ENCODE measurements at regions not wholly inside any gene's neighbourhood (a gene's known extent, or its start where the extent isn't known, plus 50 kb on each side); places are given as distances from the start of the nearest gene placed in this dataset.

- no peak for DNase-seq
- no peak overlapping the region for H3K4me3 Mint-ChIP-seq
- Histone ChIP-seq H3K4me1 (ENCODE audit: control insufficient read depth in 2 of 2, insufficient read depth in 2 of 2, low read length in 2 of 2) (no peaks in the 10 kb centered on the region), H3K4me3 (ENCODE audit: low read length) (no peak overlapping the region), H3K36me3 (ENCODE audit: control insufficient read depth in 2 of 3, insufficient read depth in 3 of 3, low read length in 3 of 3) (no peaks in the 10 kb centered on the region), H3K27ac (ENCODE audit: low read depth, low read length) (no peak overlapping the region), H3K9me3 (ENCODE audit: control insufficient read depth in 2 of 3, low read length in 3 of 3) (no peaks in the 10 kb centered on the region), H3K27me3 (ENCODE audit: control insufficient read depth in 2 of 2, insufficient read depth in 2 of 2, low read length in 2 of 2) (no peaks in the 10 kb centered on the region)
- H3K27ac Mint-ChIP-seq = no peak overlapping the region
- H3K9me3 Mint-ChIP-seq = peaks cover 0 to 7% (median 0%) of the 10 kb centered on the region in 11 donors
- intact Hi-C loops (cut with micrococcal nuclease) = no loop called here
- H3K36me3 Mint-ChIP-seq = no peaks in the 10 kb centered on the region
- no peaks in the 10 kb centered on the region for H3K4me1 Mint-ChIP-seq
- no peak for ATAC-seq
- H3K27me3 Mint-ChIP-seq = peaks cover 0 to 4% (median 0%) of the 10 kb centered on the region in 5 donors
- POLR2A ChIA-PET = no interaction called here
- CTCF ChIA-PET = no interaction called here
Measured at GRCh38 chr3:159629329-159630084, 359.1 kb upstream of the IL12A start.

GRCh38 chr3:159631226-159631625, 357.4 kb upstream of the IL12A start:
- Mint-ChIP-seq H3K36me3 (no peaks in the 10 kb centered on the region), H3K4me1 (no peaks in the 10 kb centered on the region), H3K4me3 (no peak overlapping the region), H3K27ac (no peak overlapping the region), H3K27me3 (peaks cover 0 to 4% (median 0%) of the 10 kb centered on the region in 5 donors), H3K9me3 (peaks cover 0 to 7% (median 0%) of the 10 kb centered on the region in 11 donors)
- no peak overlapping the region for H3K4me3 ChIP-seq (ENCODE audit: low read length)
- CTCF ChIA-PET = no interaction called here
- H3K4me1 ChIP-seq (ENCODE audit: control insufficient read depth in 2 of 2, insufficient read depth in 2 of 2, low read length in 2 of 2) = no peaks in the 10 kb centered on the region
- no peaks in the 10 kb centered on the region for H3K9me3 ChIP-seq (ENCODE audit: control insufficient read depth in 2 of 3, low read length in 3 of 3)
- H3K27me3 ChIP-seq (ENCODE audit: control insufficient read depth in 2 of 2, insufficient read depth in 2 of 2, low read length in 2 of 2) = no peaks in the 10 kb centered on the region
- POLR2A ChIA-PET = no interaction called here
- intact Hi-C loops (cut with micrococcal nuclease) = no loop called here
- DNase-seq = no peak
- ATAC-seq = no peak
- no peak overlapping the region for H3K27ac ChIP-seq (ENCODE audit: low read depth, low read length)
- H3K36me3 ChIP-seq (ENCODE audit: control insufficient read depth in 2 of 3, insufficient read depth in 3 of 3, low read length in 3 of 3) = no peaks in the 10 kb centered on the region

- ATAC-seq (no peak), DNase-seq (no peak)
- H3K4me3 Mint-ChIP-seq = no peak overlapping the region
- Histone ChIP-seq H3K4me3 (ENCODE audit: low read length) (no peak overlapping the region), H3K9me3 (ENCODE audit: control insufficient read depth in 2 of 3, low read length in 3 of 3) (no peaks in the 10 kb centered on the region), H3K27ac (ENCODE audit: low read depth, low read length) (no peak overlapping the region), H3K36me3 (ENCODE audit: control insufficient read depth in 2 of 3, insufficient read depth in 3 of 3, low read length in 3 of 3) (no peaks in the 10 kb centered on the region), H3K27me3 (ENCODE audit: control insufficient read depth in 2 of 2, insufficient read depth in 2 of 2, low read length in 2 of 2) (no peaks in the 10 kb centered on the region), H3K4me1 (ENCODE audit: control insufficient read depth in 2 of 2, insufficient read depth in 2 of 2, low read length in 2 of 2) (no peaks in the 10 kb centered on the region)
- H3K9me3 Mint-ChIP-seq = peaks cover 0 to 7% (median 0%) of the 10 kb centered on the region in 11 donors
- POLR2A ChIA-PET = no interaction called here
- no peak overlapping the region for H3K27ac Mint-ChIP-seq
- CTCF ChIA-PET = no interaction called here
- intact Hi-C loops (cut with micrococcal nuclease) = no loop called here
- no peaks in the 10 kb centered on the region for H3K4me1 Mint-ChIP-seq
- H3K27me3 Mint-ChIP-seq = peaks cover 0 to 4% (median 0%) of the 10 kb centered on the region in 5 donors
- no peaks in the 10 kb centered on the region for H3K36me3 Mint-ChIP-seq
Measured at GRCh38 chr3:159632128-159632527, 356.5 kb upstream of the IL12A start.

- H3K9me3 ChIP-seq (ENCODE audit: control insufficient read depth in 2 of 3, low read length in 3 of 3) = no peaks in the 10 kb centered on the region
- Mint-ChIP-seq H3K9me3 (peaks cover 0 to 6% (median 0%) of the 10 kb centered on the region in 11 donors), H3K27ac (no peak overlapping the region), H3K36me3 (no peaks in the 10 kb centered on the region), H3K4me3 (no peak overlapping the region), H3K4me1 (no peaks in the 10 kb centered on the region), H3K27me3 (peaks cover 0 to 4% (median 0%) of the 10 kb centered on the region in 5 donors)
- H3K27me3 ChIP-seq (ENCODE audit: control insufficient read depth in 2 of 2, insufficient read depth in 2 of 2, low read length in 2 of 2) = no peaks in the 10 kb centered on the region
- ChIA-PET POLR2A (no interaction called here), CTCF (no interaction called here)
- no peaks in the 10 kb centered on the region for H3K36me3 ChIP-seq (ENCODE audit: control insufficient read depth in 2 of 3, insufficient read depth in 3 of 3, low read length in 3 of 3)
- no peaks in the 10 kb centered on the region for H3K4me1 ChIP-seq (ENCODE audit: control insufficient read depth in 2 of 2, insufficient read depth in 2 of 2, low read length in 2 of 2)
- ATAC-seq (no peak), DNase-seq (no peak)
- no peak overlapping the region for H3K27ac ChIP-seq (ENCODE audit: low read depth, low read length)
- H3K4me3 ChIP-seq (ENCODE audit: low read length) = no peak overlapping the region
- intact Hi-C loops (cut with micrococcal nuclease) = no loop called here
Measured at GRCh38 chr3:159632851-159633250, 355.8 kb upstream of the IL12A start.

GRCh38 chr3:159634483-159634882, 354.2 kb upstream of the IL12A start:
- H3K4me1 Mint-ChIP-seq = no peaks in the 10 kb centered on the region
- Histone ChIP-seq H3K4me1 (ENCODE audit: control insufficient read depth in 2 of 2, insufficient read depth in 2 of 2, low read length in 2 of 2) (no peaks in the 10 kb centered on the region), H3K27ac (ENCODE audit: low read depth, low read length) (no peak overlapping the region), H3K4me3 (ENCODE audit: low read length) (no peak overlapping the region), H3K9me3 (ENCODE audit: control insufficient read depth in 2 of 3, low read length in 3 of 3) (no peaks in the 10 kb centered on the region), H3K27me3 (ENCODE audit: control insufficient read depth in 2 of 2, insufficient read depth in 2 of 2, low read length in 2 of 2) (no peaks in the 10 kb centered on the region), H3K36me3 (ENCODE audit: control insufficient read depth in 2 of 3, insufficient read depth in 3 of 3, low read length in 3 of 3) (no peaks in the 10 kb centered on the region)
- no peak for DNase-seq
- ATAC-seq = no peak
- intact Hi-C loops (cut with micrococcal nuclease) = no loop called here
- no peaks in the 10 kb centered on the region for H3K27me3 Mint-ChIP-seq
- ChIA-PET CTCF (no interaction called here), POLR2A (no interaction called here)
- peaks cover 0 to 6% (median 0%) of the 10 kb centered on the region in 11 donors for H3K9me3 Mint-ChIP-seq
- no peak overlapping the region for H3K4me3 Mint-ChIP-seq
- H3K27ac Mint-ChIP-seq = no peak overlapping the region
- H3K36me3 Mint-ChIP-seq = no peaks in the 10 kb centered on the region

- ATAC-seq = no peak
- no peaks in the 10 kb centered on the region for H3K27me3 Mint-ChIP-seq
- no peaks in the 10 kb centered on the region for H3K36me3 Mint-ChIP-seq
- H3K4me1 Mint-ChIP-seq = no peaks in the 10 kb centered on the region
- no peak for DNase-seq
- no peak overlapping the region for H3K27ac Mint-ChIP-seq
- ChIA-PET CTCF (no interaction called here), POLR2A (no interaction called here)
- peaks cover 0 to 2% (median 0%) of the 10 kb centered on the region in 11 donors for H3K9me3 Mint-ChIP-seq
- Histone ChIP-seq H3K9me3 (ENCODE audit: control insufficient read depth in 2 of 3, low read length in 3 of 3) (no peaks in the 10 kb centered on the region), H3K36me3 (ENCODE audit: control insufficient read depth in 2 of 3, insufficient read depth in 3 of 3, low read length in 3 of 3) (no peaks in the 10 kb centered on the region), H3K27ac (ENCODE audit: low read depth, low read length) (no peak overlapping the region), H3K4me1 (ENCODE audit: control insufficient read depth in 2 of 2, insufficient read depth in 2 of 2, low read length in 2 of 2) (no peaks in the 10 kb centered on the region), H3K4me3 (ENCODE audit: low read length) (no peak overlapping the region), H3K27me3 (ENCODE audit: control insufficient read depth in 2 of 2, insufficient read depth in 2 of 2, low read length in 2 of 2) (no peaks in the 10 kb centered on the region)
- H3K4me3 Mint-ChIP-seq = no peak overlapping the region
- intact Hi-C loops (cut with micrococcal nuclease) = no loop called here
Measured at GRCh38 chr3:159635047-159635641, 353.5 kb upstream of the IL12A start.
